Hepatocyte (in vitro differentiated cells): ENCODE measurements at regions not wholly inside any gene's neighbourhood (a gene's known extent, or its start where the extent isn't known, plus 50 kb on each side); places are given as distances from the start of the nearest gene placed in this dataset.
"Not testable (repeated sequence)": the region's sequence is repeated elsewhere in the genome, so short reads cannot be mapped to it uniquely, and the experiment has no call there.

Experiments used
- EZH2phosphoT487 ChIP-seq: fragments of 200-600 bp; sonication (generic); IDR thresholded peaks from one replicate; pipeline ENCODE4 v1.6.1; 2018; ENCODE audit warnings: antibody characterized with exemption, mild to moderate bottlenecking, low read depth, moderate library complexity; ENCODE audit not compliant: unreplicated experiment, severe bottlenecking
- TF ChIP-seq, protein P1 (sequence below): fragments of 200-600 bp; sonication (generic); IDR thresholded peaks from 2 replicates; pipeline ENCODE4 v1.5.1; 2016; ENCODE audit warnings: antibody characterized with exemption, mild to moderate bottlenecking; ENCODE audit not compliant: poor library complexity

GRCh38 chr21:9663914-9664729, 857.3 kb upstream of the TPTE start:
- TF ChIP-seq EZH2phosphoT487: not testable (repeated sequence)
- TF ChIP-seq, protein P1, sequence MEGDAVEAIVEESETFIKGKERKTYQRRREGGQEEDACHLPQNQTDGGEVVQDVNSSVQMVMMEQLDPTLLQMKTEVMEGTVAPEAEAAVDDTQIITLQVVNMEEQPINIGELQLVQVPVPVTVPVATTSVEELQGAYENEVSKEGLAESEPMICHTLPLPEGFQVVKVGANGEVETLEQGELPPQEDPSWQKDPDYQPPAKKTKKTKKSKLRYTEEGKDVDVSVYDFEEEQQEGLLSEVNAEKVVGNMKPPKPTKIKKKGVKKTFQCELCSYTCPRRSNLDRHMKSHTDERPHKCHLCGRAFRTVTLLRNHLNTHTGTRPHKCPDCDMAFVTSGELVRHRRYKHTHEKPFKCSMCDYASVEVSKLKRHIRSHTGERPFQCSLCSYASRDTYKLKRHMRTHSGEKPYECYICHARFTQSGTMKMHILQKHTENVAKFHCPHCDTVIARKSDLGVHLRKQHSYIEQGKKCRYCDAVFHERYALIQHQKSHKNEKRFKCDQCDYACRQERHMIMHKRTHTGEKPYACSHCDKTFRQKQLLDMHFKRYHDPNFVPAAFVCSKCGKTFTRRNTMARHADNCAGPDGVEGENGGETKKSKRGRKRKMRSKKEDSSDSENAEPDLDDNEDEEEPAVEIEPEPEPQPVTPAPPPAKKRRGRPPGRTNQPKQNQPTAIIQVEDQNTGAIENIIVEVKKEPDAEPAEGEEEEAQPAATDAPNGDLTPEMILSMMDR: not testable (repeated sequence)
